HG02610 (cell line): ENCODE measurements at regions not wholly inside any gene's neighbourhood (a gene's known extent, or its start where the extent isn't known, plus 50 kb on each side); places are given as distances from the start of the nearest gene placed in this dataset.
A peak's percentile ranks its signal among the peaks of the same experiment; 100 is the strongest.
"Not testable (repeated sequence)": the region's sequence is repeated elsewhere in the genome, so short reads cannot be mapped to it uniquely, and the experiment has no call there.

Source experiments
- ATAC-seq: cut with Tn5 transposase; IDR thresholded peaks from one replicate; pipeline ENCODE4 v1.9.1; 2021; ENCODE audit warnings: mild to moderate bottlenecking, moderate library complexity; ENCODE audit not compliant: unreplicated experiment

DNA sequence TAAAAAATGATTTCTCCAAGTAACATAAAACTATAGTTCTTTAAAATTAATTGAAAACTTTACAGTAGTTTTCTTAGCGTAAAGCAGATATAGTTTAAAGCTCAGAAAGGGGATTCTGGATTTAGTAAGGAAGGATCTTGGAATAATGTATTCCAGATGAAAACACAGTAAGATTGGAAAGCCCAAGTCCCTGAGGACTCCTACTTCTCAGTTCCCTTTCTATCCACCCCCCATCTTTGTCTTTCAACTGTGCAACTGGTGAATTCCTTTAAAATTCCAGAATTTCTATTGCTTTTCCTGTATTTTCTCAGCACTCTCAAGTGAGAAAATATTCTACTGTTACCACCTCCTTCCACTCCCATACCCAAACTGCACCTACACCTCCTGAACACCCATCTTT, 184.5 kb upstream of the FBN2 start:
- no peak for ATAC-seq

DNA sequence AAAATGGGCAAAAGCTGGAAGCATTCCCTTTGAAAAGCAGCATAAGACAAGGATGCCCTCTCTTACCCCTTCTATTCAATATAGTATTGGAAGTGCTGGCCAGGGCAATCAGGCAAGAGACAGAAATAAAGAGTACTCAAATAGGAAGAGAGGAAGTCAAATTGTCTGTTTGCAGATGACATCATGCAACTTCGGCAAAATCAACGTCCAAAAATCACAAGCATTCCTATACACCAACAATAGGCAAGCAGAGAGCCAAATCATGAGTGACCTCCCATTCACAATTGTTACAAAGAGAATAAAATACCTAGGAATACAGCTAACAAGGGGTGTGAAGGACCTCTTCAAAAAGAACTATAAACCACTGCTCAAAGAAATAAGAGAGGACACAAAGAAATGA, 192.0 kb upstream of the FBN2 start:
- not testable (repeated sequence) for ATAC-seq

DNA sequence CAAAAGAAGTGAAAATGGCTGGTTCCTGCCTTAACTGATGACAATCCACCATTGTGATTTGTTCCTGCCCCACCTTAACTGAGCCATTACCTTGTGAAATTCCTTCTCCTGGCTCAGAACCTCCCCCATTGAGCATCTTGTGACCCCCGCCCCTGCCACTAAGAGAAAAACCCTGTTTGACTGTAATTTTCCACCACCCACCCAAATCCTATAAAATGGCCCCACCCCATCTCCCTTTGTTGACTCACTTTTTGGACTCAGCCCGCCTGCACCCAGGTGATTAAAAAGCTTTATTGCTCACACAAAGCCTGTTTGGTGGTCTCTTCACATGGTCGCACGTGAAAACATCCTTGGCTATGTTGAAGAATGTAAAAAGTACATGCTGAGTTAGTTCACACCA, 197.6 kb upstream of the FBN2 start:
- not testable (repeated sequence) for ATAC-seq

DNA sequence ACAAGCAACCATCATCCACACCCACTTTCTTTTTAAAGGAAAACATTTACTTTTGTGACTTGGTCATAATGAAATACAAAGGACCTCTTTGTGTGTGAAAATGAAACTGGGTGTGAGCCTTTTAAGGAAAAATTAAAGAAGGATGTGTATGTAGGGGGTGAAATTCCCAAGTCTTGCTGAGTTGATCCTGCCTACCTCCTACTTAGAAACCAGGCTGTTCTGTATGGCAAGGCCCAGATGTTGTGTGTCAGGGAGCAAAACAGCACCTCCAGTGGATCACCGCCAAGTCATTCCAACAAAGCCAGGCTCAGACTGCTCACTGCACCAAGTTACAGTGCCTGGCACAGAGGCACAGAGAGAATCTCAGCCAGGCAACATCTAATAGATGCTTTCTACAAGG, 198.5 kb upstream of the FBN2 start:
- no peak for ATAC-seq

DNA sequence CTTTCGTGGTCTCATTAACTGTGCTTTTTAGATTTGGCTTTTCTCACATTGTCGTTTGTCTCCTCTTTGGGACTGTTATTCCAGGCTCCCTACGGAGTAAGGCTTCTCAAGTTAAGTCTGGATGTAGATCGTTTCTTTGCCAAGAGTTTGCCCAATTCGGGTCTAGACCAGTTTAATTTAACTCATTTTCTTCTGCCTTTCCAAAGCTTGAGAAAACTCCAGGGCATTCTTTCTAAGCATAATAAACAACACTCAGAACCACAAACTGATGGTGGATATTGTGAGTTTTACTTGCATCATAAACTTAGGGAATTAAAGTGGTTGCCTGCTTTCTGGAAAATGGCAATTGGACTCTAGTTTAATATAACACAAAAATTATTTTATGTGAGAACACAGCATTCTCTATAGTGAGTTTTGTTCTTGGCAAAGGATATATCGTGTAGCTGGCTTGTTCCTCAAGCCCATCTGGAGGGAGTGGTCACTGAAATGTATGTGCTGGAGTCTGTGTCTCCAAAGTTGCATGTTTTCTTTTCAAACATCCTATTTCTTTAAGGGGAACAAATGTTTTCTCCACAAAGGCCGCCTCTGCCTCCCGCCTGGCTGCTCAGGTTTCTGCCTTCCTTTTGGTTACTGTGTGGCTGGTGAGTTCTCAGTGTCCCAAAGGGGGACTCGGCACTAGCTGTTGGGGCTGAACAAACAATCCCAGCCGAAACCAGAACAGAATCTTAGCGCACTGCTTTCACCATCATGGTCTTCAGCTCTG, 211.3 kb upstream of the FBN2 start:
- no peak for ATAC-seq

DNA sequence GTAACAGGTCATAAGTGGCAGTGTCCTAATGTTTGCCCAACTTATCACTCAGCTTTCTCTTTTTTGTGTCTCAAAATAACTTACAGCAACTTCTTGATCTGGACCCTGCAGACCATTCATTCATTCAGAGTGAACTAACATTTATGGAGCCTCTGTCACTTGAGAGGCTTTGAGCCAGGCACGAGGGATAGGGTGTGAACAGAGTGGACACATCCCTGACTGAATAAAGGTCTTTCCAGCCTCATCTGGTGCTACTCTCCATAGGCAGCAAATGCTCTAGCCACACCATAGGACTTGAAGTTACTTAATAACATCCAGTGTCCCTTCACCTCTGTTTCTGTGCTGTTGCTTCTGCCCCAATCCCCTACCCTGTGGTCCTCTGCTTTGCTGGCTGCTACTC, 212.1 kb upstream of the FBN2 start:
- ATAC-seq, result no peak

DNA sequence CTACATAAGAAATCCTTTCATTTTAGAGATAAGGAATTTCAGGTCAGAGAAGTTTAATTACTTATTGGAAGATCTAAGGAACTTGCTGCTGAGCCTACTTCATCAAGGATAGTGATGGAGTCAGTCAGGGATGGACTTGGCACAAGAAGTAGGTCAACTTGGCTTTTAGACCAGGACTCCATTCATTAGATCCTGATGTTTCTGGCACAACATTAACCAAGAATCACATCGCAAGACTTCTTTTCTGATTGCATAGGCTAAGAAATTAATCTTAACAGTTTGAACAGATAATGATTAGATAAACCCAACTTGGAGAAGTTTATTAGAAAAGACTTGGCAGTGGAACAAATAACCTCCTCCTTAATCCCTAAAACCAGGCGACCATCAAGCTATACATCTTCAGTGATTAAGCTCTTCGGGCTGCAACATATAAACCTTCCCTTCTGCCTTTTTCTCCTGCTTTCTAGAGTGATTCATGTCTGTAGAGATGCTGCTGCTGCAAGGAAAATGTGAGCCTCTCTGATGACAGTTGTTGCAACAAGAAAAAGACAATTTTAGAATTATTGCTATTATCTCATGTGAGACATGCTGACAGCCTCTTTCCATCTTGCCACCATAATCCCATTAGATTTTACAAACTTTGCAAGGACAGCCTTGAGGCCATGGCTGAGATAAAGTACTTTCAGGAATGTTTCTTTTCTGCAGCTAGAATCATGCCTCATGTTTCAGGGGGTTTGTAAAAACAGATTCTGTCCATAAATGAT, 207.9 kb upstream of the SLC27A6 start:
- ATAC-seq, result no peak

DNA sequence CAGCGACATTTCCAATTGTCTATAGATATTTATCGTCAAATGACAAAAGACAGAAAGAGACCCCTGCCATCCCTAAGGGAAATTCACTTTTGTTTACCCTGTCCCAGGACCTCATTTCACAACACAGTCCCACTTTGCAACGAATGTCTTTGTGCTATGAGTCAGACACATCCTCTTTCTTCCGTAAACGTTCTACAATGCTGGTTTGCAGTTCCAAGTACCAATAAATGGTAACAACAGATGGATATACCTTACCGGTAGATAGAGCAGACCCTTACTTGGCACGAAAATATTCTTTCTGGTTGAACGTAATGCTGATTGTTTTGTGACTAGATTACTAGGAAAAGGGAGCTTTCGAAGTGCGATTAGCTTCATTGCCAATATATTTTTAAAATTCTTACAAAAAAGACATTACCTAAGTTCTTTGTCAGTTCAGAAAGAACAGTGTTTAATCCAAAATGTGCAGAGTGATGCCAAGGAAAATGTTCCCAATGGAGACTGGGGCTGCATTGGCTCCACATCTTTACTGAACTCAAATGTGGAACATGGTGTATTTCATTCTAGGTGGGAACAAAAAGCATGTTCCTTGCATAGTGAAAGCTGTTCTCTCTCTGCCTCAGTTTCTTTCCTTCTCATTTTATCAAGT, 202.5 kb upstream of the SLC27A6 start:
- ATAC-seq, result no peak

DNA sequence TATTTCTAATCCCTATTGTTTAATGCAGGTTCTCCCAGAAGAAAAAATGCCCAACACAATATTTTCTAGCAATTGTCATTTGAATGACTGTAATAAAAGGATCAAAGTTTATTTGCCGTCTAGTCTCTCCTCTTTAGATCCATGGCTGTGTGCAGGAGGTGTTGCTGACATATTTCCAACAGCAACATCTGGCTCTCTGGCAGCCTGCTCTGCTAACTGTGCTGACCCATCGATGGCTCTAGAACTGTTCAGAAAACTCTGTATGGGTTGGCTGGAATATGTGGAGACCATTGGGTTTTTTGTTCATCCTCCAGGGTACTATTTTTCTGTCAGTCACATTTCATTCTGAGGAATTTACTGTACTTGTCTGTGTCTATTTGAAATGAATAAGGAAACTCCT, 202.0 kb upstream of the SLC27A6 start:
- ATAC-seq, result no peak

DNA sequence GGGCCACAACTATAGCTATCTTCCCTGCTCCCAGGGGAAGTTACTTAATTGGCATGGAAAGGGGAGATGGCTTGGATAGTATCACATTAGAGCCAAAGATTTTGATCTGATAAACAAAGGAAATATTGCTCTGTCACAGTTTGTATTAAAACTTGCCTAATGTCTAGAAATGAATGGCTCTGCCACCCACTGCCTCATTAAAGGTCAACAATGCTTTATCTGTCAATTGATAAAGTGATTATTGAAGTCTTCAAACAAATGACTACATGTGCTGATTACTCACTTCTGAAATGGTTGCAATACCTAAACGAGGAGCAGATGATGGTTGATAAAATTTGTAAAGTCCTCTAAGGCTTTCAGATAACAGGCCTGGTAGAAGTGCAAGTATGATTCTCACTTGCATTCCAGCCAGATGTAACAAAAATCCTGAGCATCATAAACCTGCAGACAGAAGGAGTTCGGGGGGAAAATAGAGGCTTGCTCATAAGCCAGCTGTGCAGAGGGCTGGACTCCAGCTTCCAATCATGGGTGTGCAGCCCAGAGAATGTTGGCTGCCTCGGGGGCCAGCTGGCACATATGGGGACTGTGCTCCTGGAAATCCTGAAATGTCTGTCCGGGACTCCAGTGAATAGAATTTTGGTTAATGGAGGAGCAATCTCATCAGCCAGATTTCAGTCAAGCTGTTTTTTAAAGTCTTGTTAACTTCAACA, 200.5 kb upstream of the SLC27A6 start:
- ATAC-seq, result no peak

DNA sequence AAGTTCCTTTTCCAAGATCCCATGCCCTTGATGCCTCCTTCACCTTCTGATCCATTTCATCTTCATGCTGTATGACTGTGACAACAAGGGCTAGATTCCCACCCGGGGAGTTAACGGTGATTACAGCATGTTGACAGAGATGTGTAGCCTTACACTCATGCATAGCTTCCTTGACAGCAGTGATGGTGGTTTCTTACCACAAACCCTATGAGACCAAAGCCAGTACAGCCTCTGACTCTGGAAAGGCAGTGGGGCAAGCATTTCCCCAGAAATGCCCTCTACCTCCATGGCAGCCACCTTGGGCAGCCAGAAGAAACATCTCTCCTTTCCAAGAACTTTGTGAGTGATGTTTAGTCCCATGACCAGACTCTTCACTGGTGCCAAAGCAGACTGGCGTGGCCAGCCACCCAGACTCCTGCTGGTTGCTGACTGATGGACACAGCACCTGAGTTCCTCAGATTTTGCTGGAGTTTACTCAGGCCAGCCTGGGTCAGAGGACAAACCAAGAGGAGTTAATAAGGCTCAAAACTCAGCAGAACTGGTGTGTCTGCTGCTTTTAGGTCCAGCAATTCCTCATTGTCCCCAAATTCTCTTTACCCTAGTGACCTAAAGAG, 199.7 kb upstream of the SLC27A6 start:
- no peak for ATAC-seq

DNA sequence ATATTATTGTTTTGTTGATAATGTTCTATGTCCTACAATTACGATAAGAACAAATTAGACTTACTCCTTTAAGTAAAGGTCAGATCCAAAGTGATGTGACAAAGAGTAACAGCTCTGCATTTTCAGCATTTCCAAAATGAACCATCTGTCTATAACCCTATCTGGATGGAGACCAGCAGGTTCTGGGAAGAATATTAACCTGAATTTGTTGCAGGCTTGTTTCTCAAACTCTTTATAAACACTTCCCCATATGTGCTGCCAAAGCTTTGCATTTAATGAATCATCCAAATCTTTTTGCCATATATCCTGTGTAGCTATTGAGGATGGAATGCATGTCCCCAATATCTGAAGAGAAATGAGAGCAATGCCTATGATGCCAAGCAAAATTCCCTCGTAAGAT, 198.9 kb upstream of the SLC27A6 start:
- no peak for ATAC-seq

DNA sequence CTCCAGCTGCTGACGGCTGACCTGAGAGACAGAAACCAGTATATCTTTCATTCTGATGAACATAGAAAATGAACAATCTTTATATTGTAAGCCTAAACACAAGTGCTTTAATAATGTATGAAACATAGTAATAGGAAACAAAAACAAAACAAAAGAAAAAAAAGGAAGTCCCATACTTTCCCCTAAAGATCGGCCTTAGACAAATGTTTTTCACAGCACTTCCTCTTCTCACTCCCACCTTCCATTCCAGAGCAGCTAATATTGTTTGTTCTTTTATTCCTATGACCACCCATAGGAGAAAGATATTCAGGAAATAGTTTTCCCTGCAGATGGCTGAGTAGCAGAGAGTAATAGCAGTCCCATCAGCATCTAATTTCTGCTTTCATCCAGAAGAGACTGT, 194.4 kb upstream of the SLC27A6 start:
- no peak for ATAC-seq

DNA sequence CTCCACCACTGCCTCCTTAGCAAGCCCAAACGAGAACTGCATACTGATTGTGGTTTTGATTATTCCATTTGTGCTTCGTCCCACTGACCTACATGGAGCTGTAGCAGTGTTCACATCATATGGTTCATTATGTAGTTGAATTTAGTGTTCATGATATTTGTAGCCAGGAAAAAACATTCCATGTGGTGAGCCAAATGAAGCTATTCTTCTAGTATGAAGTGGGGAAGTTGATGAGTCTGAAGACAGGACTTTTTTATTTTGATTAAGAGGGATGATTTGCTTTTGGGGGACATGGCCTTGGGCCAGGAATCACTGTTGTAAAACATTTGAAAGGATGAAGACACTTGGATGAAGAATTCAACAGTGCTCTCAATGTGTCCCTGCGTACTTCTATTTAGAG, 192.9 kb upstream of the SLC27A6 start:
- no peak for ATAC-seq

DNA sequence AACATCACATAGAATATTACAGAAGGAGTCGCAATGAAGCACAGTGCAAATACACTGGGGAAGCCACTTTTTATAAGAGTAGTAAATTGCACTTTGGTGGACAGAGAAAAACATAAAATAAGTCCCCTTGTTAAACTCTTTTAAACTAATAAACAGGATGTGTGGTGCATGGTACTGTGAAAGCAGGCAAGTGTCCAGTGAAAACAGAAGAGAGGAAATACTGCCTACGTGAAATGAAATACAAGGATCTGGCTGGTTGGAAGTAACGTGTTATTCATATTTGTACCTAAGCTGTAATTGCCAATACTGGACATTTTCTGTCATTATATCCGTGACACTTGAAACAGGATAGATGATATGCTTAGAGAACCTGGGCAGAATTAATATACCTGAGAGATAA, 191.9 kb upstream of the SLC27A6 start:
- ATAC-seq, result no peak

DNA sequence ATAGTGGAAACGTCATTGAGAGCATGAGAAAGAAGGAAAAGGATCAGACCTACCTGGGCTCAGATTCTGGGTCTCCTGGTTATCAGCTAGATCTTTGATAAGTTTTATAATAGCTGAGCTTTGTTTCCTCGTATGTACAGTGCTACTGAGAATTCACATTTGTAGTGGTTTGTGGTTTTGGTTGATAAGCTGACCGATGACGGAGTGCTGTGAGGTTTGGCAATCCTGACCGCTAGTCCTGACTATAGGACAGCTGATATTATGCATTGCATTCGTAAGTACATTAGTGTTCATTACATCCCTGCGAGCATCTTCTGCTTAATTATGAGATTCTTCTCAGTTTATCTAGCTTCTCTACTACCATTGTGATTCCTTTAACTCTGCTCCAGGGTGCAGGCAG, 190.7 kb upstream of the SLC27A6 start:
- ATAC-seq, result peak; percentile 33

DNA sequence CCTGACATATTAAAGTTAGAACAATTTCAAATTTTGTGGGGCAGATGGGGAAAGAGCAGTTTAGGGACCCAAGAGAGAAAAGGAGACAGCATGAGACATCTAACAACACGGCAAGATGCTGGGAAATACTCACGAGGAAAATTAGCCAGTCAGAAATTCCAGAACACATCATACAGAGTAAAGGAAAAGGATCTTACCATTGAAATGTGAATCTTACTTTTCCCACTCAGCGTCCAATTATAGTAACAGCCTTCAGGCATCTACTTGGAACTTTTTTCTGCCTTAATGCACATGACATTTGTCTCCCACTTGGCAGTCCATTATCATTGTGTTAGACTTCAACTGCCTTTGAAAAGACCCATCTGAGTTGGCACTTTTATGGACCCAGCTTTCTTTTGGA, 189.7 kb upstream of the SLC27A6 start:
- ATAC-seq, result no peak

DNA sequence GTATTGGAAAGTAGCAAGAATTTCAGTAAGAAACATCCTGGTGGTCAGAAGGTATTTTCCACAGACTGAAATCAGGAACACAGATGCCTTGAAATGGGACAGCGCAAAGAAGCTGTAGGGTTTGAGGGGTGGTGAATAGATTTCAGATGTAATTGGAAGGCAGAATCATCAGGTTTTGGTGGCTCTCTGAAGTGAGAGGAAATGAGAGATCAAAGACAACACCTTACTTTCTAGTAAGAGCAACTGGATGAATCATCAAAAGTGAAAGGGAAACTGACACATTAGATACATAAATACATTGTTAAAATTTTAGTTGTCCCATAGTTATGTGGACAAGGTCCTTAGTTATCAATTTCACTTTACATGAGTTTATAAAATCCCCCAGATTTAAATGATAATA, 188.2 kb upstream of the SLC27A6 start:
- peak; percentile 92 for ATAC-seq

DNA sequence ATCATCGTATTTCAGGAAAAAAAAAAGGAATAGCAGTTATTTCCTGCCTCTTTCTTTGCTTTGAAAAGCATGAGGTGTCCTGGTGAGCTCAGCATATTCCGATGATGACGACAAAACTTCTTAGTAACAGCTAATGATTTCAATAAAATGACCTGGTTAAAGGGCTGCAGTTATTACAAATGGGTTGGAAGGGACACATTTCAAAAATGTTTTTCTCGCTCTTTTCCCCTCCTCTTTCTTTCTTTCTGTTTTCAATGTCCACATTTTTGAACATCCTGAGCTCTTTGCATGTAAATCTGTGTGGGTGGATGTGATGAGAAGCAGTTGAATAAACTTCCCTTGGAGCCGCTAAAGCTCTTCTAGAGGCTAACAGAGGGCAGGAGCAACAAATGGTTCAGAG, 186.8 kb upstream of the SLC27A6 start:
- ATAC-seq, result no peak

DNA sequence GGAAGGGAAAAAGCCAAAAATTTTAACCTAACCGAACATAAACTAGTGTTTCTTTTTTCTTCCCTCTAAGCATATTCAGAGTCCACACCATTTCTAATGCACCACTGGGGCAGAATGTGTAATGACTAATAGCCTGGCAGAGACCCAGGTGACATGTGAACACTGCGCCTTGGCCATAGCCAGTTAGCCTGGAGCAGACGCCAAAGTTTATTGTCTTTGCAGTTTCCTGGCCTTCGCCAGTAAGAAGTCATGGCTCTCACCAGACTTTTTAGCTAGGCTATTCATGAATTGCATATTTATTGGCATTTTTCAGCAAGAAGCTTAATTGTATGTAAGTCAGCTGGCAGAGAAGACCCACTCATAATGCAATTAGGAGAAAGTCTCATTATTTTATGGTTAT, 182.8 kb upstream of the SLC27A6 start:
- no peak for ATAC-seq

DNA sequence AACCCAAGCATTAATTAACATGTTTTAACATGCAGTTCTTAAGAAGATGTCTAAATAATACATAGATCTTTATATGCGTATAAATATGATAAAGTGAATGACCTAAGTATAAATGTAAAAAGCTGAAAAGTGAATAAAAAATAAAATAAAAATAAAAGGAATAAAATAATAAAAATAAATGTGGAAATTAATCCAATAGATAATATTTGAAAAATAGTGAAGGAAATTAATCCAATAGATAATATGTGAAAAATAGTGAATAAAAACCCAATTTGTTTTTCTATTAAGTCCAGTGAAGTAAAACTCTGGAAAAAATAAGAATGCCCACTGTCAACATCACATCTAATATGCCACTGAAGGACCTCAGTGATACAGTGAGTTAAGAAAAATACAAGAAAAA, 180.6 kb upstream of the SLC27A6 start:
- ATAC-seq, result no peak
